ENCODE measurements at regions not wholly inside any gene's neighbourhood (a gene's known extent, or its start where the extent isn't known, plus 50 kb on each side); places are given as distances from the start of the nearest gene placed in this dataset.

DNA sequence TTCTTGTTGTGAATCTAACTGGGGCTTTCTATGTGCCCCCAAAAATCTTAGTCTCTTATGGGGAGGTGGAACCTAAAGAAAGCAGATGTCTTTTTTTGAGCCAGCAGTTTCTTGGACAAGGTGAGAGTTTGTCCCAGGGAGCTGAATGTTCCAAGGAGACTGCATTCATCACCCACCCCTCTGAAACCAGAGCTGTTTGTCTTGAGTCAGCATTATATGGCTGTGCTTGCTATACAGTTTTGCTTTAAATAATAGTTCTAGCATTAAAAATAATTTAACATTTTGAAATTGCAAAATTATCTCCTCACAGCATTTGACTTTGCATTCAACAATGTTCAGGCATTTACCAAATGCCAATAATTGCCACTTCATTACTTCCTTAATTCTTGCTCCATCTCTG is 813.3 kb downstream of the BCL11B start:
- FAIRE-seq = no peak
- no peak for TF ChIP-seq PAX5 (IDR thresholded peaks at IDR 0.05; ENCODE audit: insufficient read depth, low read length, severe bottlenecking)
- TF ChIP-seq TAF1 (IDR thresholded peaks at IDR 0.05; ENCODE audit: low read depth, low read length) = no peak
- no peak for TF ChIP-seq POLR2AphosphoS5 (IDR thresholded peaks at IDR 0.05; ENCODE audit: low read depth, low read length)

DNA sequence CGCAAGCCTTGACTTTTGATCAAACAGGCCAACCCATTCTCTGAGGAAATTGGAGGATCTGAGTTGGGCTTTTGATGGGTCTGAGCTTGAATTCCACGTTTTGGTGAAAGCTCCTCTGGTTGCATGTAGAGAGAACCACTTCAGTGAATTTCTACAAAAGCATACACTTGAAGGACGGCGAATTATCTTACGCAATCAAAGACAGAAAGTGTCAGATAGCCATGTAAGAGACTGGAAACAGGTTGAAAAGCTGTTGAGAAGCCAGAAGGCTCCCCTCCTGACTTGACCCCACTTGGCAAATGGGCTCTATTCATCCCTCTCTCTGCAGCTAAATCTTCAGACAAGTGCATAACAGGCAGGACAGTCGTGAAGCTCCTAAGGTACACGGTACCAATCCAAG is 809.1 kb downstream of the BCL11B start:
- no peak for TF ChIP-seq TAF1 (IDR thresholded peaks at IDR 0.05; ENCODE audit: low read depth, low read length)
- no peak for TF ChIP-seq POLR2AphosphoS5 (IDR thresholded peaks at IDR 0.05; ENCODE audit: low read depth, low read length)
- DNase-seq (ENCODE audit: insufficient read length, low spot score) = no peak
- FAIRE-seq = no peak

More for the DNA sequence above, 813.3 kb downstream of the BCL11B start:
- no peak for DNase-seq (ENCODE audit: insufficient read length, low spot score)

DNA sequence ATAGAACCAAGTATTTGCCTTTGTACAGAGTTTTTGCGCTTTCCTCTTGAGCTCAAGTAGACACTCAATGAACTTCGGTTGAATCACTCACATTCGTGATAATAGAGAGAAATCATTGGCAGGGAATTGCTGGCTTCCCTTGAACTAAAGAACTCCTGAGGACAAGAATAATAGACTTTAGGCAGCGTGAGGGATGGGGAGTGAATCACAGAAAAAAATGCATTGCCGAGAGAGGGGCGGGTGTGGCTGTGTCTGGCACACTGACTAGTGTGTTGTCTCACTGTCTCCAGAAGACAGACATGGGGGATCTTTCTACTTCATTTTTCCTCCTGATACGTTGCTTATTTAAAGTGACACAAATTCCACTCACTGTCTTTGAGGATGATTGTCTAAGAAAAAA is 805.2 kb downstream of the BCL11B start:
- no peak for DNase-seq (ENCODE audit: insufficient read length, low spot score)
- no peak for FAIRE-seq
- TF ChIP-seq POU2F2 (IDR thresholded peaks at IDR 0.05; ENCODE audit: low read depth, low read length) (no peak), POLR2A (IDR thresholded peaks at IDR 0.05; ENCODE audit: low read depth, low read length) (no peak), SPI1 (IDR thresholded peaks at IDR 0.05; ENCODE audit: low read depth, low read length) (no peak), TAF1 (IDR thresholded peaks at IDR 0.05; ENCODE audit: low read depth, low read length) (no peak), POLR2AphosphoS5 (IDR thresholded peaks at IDR 0.05; ENCODE audit: low read depth, low read length) (no peak), PAX5 (IDR thresholded peaks at IDR 0.05; ENCODE audit: insufficient read depth, low read length, severe bottlenecking) (no peak)

DNA sequence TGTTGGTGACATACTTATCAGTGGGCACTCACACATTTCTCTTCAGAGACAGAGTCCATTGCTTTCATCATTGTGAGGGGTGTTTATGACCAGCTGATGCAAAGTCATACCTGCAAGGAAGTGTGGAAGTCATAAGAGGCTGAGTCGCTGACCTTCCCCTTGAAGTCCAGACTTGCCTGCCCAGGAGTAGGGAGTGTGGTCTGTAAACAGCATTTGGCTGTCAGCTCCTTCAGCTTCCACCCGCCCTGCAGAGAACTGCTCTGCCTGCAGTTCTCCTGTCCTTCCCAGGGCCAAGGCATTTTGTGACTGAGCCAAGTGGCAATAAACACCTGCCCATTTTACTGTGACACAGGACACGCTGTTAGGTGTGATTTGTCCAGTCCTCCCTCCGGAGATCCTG is 801.3 kb downstream of the BCL11B start:
- DNase-seq (ENCODE audit: insufficient read length, low spot score) = no peak
- no peak for FAIRE-seq
- TF ChIP-seq SPI1 (IDR thresholded peaks at IDR 0.05; ENCODE audit: low read depth, low read length) (no peak), POLR2AphosphoS5 (IDR thresholded peaks at IDR 0.05; ENCODE audit: low read depth, low read length) (no peak), POU2F2 (IDR thresholded peaks at IDR 0.05; ENCODE audit: low read depth, low read length) (no peak), POLR2A (IDR thresholded peaks at IDR 0.05; ENCODE audit: low read depth, low read length) (no peak), TAF1 (IDR thresholded peaks at IDR 0.05; ENCODE audit: low read depth, low read length) (no peak), PAX5 (IDR thresholded peaks at IDR 0.05; ENCODE audit: insufficient read depth, low read length, severe bottlenecking) (no peak)

DNA sequence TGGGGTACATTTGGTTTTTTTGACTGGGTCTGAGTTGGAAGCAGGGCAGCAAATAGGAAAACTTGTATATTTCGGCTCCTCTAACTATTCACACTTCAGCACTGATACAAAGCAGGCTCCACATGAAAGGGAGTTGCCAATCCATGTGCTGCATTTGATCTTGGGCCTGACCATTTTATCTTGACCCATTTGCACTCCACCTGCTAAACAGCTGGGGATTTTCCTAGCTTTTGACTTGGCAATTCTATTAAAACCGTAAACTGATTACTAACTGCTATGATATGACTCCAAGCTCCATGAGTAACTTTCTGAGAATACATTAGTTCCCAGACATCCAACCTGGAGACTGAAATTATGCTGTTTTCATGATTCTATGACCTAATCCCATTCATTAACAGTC is 797.1 kb downstream of the BCL11B start:
- DNase-seq (ENCODE audit: insufficient read length, low spot score) = no peak
- no peak for FAIRE-seq
- TF ChIP-seq POU2F2 (IDR thresholded peaks at IDR 0.05; ENCODE audit: low read depth, low read length) (no peak), POLR2A (IDR thresholded peaks at IDR 0.05; ENCODE audit: low read depth, low read length) (no peak), TAF1 (IDR thresholded peaks at IDR 0.05; ENCODE audit: low read depth, low read length) (no peak), SPI1 (IDR thresholded peaks at IDR 0.05; ENCODE audit: low read depth, low read length) (no peak), POLR2AphosphoS5 (IDR thresholded peaks at IDR 0.05; ENCODE audit: low read depth, low read length) (no peak), PAX5 (IDR thresholded peaks at IDR 0.05; ENCODE audit: insufficient read depth, low read length, severe bottlenecking) (no peak)

DNA sequence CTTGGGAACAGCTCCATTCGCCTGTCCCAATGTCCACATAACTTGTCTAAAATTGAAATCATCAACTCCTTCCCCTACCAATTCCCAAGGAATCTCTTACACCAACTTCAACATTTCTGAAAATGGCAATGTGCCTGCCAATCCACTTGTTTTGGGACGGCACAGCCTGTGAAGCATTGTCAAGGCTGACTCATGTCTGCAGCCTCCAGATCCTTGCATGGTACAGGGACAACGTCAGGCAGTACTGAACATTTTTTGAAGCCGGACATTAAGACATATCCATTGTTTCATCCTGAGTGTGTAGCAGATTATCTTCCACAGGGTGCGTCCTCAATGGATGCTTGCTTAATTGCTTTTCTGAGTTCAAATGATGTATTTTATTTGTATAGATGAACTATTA is 794.1 kb downstream of the BCL11B start:
- no peak for TF ChIP-seq PAX5 (IDR thresholded peaks at IDR 0.05; ENCODE audit: insufficient read depth, low read length, severe bottlenecking)
- FAIRE-seq = no peak
- DNase-seq (ENCODE audit: insufficient read length, low spot score) = no peak

DNA sequence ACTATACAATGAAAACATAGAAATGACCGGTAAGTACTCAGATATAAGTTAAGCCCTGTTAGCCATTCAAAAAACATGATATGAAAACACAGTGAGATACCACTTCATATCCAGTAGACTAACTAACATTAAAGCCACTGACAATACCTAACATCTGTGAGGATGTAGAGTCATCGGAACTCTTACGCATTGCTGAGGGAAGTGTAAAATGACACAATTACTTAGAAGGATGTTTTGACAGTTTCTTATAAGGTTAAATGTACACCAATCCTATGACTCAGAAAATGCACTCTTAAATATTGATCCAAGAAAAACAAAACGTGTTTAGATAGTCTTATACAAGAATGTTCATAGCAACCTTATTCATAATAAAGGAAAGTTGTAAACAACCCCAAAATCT is 782.9 kb downstream of the BCL11B start:
- no peak for FAIRE-seq
- TF ChIP-seq TAF1 (IDR thresholded peaks at IDR 0.05; ENCODE audit: low read depth, low read length) = no peak
- no peak for TF ChIP-seq SPI1 (IDR thresholded peaks at IDR 0.05; ENCODE audit: low read depth, low read length)
- TF ChIP-seq POLR2AphosphoS5 (IDR thresholded peaks at IDR 0.05; ENCODE audit: low read depth, low read length) = no peak
- TF ChIP-seq POU2F2 (IDR thresholded peaks at IDR 0.05; ENCODE audit: low read depth, low read length) = no peak
- no peak for TF ChIP-seq PAX5 (IDR thresholded peaks at IDR 0.05; ENCODE audit: insufficient read depth, low read length, severe bottlenecking)
- TF ChIP-seq POLR2A (IDR thresholded peaks at IDR 0.05; ENCODE audit: low read depth, low read length) = no peak
- no peak for DNase-seq (ENCODE audit: insufficient read length, low spot score)

DNA sequence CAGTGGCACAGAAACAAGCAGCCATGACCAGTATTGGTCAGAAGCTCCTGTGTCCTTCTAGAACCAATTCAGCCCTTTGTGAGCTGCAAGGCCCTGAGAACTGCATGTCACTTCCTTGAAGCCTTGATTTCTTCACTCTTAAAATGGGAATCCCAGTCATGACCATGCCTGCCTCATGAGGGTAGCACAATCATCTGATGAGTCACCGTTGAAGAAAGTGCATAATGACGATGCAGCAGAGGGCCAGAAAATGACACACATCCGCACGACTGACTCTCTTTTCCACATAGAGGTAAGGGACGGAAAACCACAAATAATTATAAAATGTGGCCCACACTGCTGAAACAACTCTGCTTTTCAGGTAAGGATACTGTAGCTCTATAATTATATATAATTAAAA is 777.4 kb downstream of the BCL11B start:
- TF ChIP-seq TAF1 (IDR thresholded peaks at IDR 0.05; ENCODE audit: low read depth, low read length) (no peak), SPI1 (IDR thresholded peaks at IDR 0.05; ENCODE audit: low read depth, low read length) (no peak), POLR2AphosphoS5 (IDR thresholded peaks at IDR 0.05; ENCODE audit: low read depth, low read length) (no peak), POU2F2 (IDR thresholded peaks at IDR 0.05; ENCODE audit: low read depth, low read length) (no peak), PAX5 (IDR thresholded peaks at IDR 0.05; ENCODE audit: insufficient read depth, low read length, severe bottlenecking) (no peak), POLR2A (IDR thresholded peaks at IDR 0.05; ENCODE audit: low read depth, low read length) (no peak)
- FAIRE-seq (no peak), DNase-seq (ENCODE audit: insufficient read length, low spot score) (no peak)

DNA sequence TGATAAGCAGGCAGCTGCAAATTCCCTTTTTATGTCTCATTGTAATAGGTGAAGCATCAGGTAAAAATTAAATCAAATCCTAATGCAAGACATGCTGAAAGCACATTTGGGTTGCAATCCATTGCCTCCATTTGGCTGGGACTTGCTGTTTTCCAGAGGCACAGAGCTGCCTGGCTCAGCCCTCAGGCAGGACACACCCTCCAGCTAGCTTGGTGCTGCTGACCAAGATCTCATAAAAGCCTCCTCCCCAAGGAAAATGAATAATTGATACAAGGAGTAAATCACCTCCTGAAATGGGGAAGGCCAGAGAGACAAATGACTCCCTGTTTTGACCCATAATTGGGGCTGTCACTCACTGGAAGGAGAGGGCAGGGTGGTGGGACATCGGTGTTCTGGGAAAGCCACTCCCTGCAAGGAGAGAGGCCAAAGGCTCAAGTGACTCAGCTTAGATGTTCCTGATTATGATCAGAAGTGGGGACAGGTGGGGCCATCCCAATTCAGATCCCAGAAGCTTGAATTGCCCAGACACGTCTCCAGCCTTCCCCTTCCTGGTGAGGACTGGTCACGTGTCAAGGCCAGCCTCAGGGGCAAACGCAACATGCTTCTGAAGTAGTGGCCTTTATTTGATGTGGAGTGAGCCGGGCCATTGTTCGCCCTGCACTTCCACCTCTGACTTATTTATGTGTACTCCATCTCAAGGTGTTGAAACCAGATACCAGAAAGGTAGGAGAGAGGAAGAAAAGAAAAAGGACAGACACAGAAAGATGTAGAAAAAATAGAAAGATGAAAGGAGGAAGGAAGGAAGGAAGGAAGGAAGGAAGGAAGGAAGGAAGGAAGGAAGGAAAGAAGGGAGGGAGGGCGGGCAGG is 773.7 kb downstream of the BCL11B start:
- DNase-seq (ENCODE audit: insufficient read length, low spot score) = no peak
- FAIRE-seq = no peak
- TF ChIP-seq PAX5 (IDR thresholded peaks at IDR 0.05; ENCODE audit: insufficient read depth, low read length, severe bottlenecking) = no peak
- no peak for TF ChIP-seq TAF1 (IDR thresholded peaks at IDR 0.05; ENCODE audit: low read depth, low read length)
- no peak for TF ChIP-seq POU2F2 (IDR thresholded peaks at IDR 0.05; ENCODE audit: low read depth, low read length)
- no peak for TF ChIP-seq POLR2A (IDR thresholded peaks at IDR 0.05; ENCODE audit: low read depth, low read length)
- no peak for TF ChIP-seq SPI1 (IDR thresholded peaks at IDR 0.05; ENCODE audit: low read depth, low read length)
- no peak for TF ChIP-seq POLR2AphosphoS5 (IDR thresholded peaks at IDR 0.05; ENCODE audit: low read depth, low read length)

DNA sequence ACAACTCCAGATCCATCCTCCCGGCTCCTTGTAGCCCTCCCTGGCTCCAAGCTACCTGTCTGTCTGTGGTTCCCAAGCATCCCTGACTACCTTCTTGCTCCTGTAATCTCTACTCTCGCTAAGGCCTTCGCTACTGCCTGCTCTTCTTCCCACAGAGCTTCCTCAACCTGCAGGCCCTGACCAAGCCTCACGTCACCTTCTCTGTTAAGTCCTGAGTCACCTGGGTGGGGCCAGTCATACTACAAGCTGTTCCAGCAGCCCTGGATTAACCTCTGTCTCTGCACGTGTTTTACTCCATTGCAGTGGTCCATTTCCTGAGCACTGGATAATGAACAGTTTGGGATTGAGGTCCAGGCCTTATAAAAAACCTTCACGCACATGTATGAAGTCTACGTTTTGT is 770.7 kb downstream of the BCL11B start:
- DNase-seq (ENCODE audit: insufficient read length, low spot score) (no peak), FAIRE-seq (no peak)
- TF ChIP-seq PAX5 (IDR thresholded peaks at IDR 0.05; ENCODE audit: insufficient read depth, low read length, severe bottlenecking) = no peak
- TF ChIP-seq POLR2AphosphoS5 (IDR thresholded peaks at IDR 0.05; ENCODE audit: low read depth, low read length) = no peak
- no peak for TF ChIP-seq POLR2A (IDR thresholded peaks at IDR 0.05; ENCODE audit: low read depth, low read length)
- TF ChIP-seq POU2F2 (IDR thresholded peaks at IDR 0.05; ENCODE audit: low read depth, low read length) = no peak
- TF ChIP-seq TAF1 (IDR thresholded peaks at IDR 0.05; ENCODE audit: low read depth, low read length) = no peak
- TF ChIP-seq SPI1 (IDR thresholded peaks at IDR 0.05; ENCODE audit: low read depth, low read length) = no peak

All from GM12891 (cell line).